DMS53 (cell line): ENCODE measurements at regions not wholly inside any gene's neighbourhood (a gene's known extent, or its start where the extent isn't known, plus 50 kb on each side); places are given as distances from the start of the nearest gene placed in this dataset.

ENCODE experiments used
- DNase-seq: peaks from one replicate; lab custom pipeline; 2025; lab: John Stamatoyannopoulos, UW

DNA sequence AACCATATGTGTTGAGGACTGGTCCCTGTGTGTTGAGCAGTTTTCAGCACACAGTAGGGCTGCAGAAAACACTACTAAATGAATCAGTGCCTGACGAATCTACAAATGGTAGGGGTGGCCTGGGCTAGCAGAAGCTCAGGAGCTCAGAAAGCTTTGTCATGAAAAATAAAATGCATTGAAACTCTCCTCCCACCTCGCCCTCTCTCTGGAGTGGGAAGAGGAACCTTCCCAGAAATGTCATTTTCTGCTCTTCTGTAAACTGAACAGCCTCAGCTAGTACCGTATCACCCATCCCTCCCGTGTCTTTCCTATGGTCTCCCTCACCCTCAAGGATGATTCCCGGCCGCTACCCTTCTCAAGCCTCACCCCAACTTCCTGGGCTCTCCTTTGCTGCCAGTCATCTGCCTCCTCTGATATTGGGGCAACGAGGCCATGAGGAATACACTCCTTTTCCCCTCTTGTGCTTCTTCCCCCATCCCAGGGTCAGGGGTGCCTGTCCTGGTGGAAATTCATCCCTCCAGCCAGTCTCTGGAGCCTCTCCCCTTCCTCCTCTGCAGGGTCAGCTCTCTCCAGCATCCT, 734.5 kb downstream of the PTPRU start:
- DNase-seq, result no peak

DNA sequence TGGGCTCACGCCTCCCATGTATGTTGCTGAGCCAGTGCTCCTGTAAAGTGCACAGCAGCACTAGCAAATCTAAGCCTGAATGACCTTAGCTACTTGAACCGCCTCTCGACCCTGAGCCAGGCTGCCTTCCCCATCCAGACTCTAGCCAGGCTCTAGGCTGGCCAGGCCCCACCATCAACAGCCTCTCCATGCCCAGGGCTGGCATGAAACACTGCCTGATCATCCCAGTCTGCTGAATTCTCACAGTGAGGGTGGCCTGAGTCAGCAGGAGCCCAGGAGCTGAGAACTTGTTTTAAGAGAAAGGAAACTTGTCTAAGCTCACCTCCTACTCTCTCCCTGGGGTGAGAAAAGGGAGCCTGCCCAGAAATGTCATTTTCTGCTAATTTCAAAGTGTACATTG, 733.3 kb downstream of the PTPRU start:
- DNase-seq, result no peak

DNA sequence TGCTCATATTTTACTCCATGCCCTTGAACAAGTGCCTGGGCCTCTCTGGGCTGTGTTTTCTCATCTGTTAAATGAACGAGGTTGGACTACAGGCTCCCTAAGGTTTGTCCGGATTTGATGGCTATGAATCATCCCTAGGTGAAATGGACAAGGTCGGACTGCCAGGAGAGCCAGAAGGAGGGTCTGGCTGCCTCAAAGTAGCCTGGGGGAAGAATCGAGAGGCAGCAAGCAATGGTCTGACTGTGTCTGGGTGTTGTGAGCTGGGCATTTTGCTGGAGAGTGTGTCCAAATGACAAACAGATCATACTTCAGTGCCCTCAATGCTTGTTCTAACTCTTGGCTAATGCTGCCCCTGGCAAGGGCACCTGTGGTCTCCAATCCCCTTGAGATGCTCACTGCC, 730.9 kb downstream of the PTPRU start:
- DNase-seq, result no peak

DNA sequence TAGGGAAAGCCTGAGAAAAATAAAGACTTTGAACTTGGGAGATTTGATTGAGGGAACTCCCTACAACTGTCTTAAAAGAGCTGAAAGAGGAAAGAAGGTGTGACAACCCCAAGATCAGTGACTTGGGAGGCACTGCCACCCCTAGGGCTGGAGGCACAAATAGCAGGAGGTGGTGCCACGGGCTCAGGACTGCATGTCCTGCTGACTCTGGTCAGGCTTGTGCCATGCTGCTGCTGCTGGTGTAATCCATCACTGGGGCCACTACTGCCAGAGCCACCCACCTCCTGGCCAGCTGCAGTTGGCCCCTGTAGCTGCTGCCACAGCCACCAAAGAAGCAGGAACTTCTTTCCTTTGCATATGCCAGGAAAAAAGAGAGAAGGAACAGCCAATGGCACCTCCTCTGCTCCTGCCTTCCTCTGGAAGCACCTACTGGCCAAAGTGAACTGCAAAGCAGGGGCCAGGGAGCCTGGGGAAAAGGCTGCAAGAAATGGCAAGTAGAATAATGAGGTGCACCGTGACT, 730.3 kb downstream of the PTPRU start:
- DNase-seq, result no peak

DNA sequence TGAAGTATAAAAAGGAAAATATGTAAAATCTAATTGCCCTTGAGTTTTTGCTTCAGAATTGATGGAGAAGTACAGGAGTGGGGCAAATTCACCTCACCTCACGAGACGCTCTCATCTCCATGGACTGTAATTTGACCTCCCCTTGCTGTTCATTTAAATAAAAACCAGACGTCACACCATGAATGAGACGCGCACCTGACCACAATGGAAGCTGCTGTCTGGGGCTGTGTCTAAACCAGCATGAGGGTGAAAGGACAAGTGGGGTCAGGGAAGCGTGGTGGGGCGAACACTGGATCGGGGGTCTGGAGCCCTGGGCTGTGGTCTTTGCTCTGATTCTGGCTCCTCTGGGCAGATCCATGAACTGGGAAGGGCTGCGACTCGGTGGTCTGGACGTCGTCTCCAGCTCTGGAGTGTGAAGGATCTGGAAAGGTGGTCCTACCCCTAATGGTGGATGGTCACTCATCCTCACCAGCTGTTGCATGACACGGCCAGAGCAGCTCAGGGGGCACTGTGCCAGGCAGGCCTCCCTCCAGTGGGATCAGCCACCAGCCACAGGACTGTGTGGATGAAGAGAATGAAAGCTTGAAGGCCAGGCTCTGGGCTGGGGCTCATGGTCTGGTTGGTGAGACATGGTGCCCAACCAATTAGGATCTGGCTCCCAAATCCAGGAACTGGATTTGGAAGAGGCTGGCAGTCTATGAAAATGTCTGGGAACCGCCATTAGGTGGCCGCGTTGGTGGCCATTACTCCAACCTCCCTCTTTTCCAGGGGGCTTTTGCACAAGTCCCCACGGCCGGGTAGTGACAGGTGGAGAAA, 728.6 kb downstream of the PTPRU start:
- DNase-seq, result no peak

DNA sequence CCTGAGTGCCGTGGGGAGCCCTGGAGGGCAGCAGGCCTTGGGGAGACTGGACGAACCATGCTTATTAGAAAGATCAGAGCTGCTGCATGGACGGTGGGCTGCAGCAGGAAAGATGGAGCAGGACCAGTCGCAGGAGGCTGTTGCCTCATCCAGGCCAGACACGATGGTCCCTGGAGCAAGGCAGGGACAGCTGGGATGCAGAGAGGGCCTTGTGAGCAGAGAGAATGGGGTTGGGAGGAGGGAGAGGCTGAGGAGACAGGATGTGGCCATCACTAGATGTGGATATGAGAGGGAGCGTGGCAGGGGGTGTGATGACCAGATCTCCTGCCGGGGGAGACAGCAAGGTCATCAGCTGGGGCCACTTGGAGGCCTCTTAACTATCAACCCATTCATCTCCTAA, 727.6 kb downstream of the PTPRU start:
- no peak for DNase-seq

DNA sequence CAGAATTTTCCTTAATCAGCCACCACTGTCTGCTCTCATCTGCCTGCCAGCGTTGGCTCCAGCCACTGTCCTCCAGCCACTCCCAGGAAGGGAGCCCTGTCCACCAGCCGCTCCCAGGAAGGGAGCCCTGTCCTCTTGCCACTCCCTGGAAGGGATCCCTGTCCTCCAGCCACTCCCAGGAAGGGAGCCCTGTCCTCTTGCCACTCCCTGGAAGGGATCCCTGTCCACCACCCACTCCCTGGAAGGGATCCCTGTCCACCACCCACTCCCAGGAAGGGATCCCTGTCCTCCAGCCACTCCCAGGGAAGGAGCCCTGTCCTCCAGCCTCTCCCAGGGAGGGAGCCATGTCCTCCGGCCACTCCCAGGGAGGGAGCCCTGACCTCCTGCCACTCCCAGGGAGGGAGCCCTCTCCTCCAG, 726.5 kb downstream of the PTPRU start:
- no peak for DNase-seq

DNA sequence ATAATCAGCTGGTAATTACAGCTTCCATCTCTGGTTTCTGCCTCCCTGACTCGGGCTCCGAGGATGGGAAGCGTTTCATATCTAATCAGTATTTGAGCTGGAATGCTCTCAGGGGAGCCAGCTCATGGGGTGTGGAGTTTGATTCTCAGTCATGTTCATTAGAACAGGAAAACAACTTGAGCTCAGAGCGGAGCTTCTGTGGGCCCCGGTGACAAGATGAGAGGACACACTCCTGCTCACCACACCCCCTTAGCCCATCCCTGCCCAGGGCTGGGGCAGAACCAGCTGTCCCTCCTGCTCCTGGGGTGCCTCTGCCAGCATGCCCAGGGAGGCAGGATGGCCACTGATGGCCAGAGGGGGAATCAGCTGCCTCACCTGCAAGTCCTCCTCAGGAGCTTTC, 726.0 kb downstream of the PTPRU start:
- DNase-seq, result no peak

DNA sequence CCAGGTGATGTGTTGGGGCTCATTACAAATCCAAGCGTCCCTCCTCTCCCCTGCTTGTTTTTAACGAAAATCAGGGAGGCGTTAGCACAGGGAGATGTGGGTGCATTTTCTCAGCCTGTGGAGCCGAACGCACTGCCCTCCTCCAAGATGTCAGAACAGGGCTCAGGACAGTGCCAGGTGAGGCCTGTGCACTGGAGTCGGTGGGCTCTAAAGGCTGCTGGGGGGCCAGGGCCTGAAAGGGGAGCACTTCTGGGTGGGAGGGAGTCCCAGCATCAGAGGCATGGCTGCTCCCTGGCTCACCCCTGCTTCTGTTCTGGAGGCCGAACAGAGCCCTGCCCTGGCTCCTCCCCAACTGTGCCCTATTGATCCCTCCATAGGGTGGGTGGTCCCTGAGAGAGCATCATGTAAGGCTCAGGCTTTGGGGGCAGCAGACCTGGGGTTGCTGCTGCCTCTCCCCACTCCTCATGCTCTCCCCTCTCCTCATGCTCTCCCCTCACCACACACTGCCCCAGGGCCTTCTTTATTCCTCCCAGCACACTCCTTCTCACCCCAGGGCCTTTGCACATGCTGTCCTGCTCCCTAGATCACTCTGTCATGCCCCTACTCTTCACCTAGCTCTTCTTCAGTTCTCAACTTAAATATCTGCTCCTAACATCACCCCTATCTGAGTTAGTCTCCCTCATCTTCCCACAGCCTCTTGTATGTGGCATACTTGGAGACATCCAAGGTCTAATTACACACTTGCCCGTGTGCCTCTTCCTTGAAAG, 725.2 kb downstream of the PTPRU start:
- DNase-seq, result no peak

DNA sequence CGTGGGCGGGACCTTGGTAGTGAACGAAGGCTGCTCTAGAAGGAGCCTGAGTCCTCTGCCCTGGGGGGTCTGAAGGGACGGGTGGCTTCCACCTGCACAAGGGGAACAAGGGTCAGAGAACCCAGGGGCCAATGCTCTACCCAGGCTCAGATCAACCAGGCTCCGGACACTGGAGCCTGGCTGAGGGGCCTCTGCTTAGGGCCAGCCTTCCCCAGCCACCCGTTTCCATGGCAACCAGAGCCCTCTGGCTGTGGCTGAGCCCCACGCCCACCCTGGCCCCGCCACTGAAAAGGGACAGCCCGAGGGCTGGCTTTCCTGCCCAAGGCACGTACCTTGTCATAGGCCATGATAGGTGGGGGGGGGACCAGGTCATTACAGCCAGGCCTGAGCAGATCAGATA, 724.6 kb downstream of the PTPRU start:
- DNase-seq, result no peak

DNA sequence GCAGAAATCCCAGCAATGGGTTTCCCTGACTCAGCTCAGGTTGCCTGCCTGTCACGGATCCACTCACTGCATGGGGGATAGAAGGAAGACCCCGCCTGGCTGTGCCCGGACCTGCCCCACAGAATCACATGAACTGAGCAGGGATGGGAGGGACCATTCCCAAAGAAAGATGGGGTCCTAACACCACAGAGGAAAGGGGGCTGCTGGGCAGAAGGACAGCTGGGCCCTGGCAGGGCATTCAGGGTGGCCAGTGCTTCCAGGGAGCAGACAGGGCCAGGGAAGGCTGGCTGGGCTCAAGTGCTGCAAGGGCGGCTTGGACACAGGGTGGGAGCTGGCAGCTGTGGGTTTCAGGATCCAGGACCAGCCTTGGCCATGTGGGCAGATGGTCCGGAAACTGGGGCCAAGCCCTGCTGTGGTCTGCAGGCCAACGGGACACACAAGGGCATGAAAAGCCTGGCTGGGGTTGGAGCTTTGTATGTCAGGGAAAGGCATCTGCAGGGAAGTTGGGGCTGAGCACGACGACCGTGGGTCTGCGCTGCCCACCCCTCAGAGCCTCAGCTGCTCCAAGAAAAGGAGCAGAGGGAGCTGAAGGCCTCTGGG, 723.9 kb downstream of the PTPRU start:
- DNase-seq, result no peak

DNA sequence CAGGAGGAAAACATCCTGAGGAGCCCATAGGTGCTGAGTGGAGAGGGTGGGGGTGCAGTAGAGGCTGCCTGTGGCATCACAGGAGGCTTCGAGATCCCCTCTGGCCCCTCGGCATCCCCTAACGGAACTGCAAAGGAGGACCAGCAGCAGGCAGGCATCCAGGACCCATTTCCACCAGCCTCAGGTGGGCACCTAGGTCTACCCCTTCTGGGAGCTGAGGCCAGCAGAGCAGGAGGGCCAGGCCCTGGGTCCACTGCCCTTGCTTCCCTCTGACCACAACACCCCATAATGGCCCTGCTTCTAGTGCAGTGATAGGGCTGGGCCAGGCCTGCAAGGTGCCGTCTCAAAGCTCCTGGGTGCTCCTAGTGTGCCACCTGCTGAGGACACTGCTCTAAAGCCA, 723.0 kb downstream of the PTPRU start:
- no peak for DNase-seq

DNA sequence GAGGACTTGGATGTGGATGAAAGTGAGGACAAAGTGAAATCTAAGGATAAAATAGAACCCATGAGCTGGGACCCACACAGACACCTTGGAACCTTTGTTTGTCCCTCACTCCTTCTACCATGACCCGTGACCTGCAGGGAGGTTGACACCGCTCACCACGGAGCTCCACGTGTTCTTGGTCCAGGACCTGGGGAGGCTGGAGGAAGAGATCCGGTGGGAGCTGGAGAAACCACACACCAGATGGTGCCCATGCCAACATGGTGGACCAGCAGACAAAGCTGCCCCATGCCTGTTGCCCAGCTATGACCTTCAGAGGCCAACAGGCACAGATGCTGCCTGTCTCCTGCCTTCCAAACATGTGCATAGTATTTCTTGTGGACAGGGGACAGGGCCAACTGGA, 721.9 kb downstream of the PTPRU start:
- DNase-seq, result no peak

DNA sequence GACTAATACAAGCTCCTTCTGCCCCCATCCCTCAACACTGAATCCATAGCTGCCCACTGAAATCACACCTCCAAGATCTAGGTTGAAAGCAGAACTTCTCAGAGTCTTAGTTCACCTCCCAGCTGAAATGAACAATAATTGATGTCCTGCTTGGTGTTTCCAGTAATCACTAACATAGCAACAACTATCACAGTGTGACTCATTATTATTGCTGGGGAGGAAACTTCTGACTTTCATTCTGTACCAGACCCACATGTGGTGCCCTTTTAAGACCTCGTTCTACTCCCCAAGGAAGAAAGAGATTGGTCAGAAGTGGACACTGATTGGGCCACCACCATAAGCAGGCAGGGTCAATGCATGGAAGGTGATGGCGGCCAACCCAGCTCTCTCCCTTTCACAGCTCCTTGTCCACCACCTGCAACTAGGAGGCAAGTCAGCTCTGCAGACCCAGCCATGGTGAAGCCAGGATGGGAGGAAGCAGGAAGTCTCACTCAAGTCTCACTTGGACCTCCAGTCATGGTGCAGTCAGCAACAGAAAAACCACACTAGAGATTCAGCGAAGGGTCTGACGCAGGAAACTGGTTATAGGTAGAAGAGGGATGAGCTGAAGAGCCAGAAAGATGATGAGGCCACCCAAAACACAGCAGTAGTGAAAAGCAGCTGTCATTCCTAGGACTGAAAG, 720.2 kb downstream of the PTPRU start:
- no peak for DNase-seq

DNA sequence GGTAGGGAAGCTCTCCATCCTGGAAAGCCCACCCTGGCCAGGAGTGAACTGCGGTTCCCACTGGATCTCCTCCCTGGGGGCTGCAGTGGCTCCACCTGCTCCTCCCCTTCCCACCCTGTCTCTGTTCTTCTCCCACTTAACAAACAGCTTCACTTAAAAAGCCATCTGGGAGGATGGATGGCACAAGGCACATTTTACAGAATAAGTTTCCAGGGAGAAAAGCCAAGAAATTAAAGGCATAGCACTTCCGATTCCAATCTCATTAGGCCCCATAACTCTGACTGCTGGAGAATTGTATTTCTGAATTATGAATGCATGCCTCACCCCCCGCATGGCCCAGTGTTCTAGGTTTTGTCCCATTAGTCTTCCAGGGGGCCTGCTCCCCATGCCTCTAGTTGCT, 718.3 kb downstream of the PTPRU start:
- no peak for DNase-seq

DNA sequence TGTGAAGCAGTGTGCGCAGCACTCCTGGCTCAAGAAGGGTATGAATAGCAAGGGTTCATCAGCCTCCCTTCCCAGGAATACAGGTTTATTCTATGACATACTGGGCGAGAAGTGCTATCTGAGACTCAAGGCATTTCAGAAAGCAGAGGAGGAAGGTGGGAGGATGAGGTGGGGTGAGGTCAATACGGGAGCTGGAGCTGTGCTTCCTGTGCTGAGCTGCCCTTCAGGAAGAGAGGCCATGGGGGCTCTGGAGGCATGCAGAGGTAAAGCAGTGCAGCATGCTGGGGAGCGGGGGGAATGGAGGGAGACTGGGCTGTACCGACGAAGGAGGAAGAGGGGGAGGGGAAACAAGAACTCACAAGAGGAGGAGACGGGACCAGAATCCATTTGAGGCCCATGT, 717.6 kb downstream of the PTPRU start:
- no peak for DNase-seq

DNA sequence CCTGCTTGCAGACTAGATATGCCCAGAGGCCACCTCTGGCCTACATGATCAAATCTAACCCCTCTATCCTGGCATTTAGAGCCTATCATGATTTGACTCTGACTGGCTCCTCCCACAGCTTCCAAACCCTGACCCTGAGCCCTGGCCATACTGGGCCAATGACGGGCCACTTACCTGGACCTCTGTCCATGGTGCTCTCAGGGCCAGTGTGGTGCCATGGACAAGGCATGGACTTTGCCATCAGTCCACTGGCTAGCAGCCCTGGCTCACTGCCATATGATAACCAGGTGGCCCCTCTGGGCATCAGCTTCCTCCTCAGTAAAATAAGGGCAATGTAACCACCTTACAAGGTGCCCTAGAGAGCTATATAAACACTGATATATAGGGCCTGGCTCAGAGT, 713.4 kb downstream of the PTPRU start:
- no peak for DNase-seq

DNA sequence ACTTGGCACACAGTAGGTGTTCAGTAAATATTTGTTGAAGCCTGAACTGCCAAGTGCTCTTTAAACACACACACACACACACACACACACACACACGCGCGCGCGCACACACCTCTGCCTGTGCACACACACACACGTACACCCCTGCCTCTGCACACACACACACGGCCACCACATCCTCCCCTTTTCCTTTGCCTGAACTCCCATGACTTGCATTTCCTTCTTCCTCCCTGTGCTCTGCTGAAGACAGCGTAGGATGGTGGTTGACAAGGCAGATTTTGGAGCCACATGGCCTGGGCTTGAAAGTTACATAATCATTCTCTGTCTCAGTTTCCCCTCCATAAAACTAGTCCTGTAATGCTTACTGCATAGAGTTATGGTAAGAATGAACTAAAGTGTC, 712.3 kb downstream of the PTPRU start:
- no peak for DNase-seq

DNA sequence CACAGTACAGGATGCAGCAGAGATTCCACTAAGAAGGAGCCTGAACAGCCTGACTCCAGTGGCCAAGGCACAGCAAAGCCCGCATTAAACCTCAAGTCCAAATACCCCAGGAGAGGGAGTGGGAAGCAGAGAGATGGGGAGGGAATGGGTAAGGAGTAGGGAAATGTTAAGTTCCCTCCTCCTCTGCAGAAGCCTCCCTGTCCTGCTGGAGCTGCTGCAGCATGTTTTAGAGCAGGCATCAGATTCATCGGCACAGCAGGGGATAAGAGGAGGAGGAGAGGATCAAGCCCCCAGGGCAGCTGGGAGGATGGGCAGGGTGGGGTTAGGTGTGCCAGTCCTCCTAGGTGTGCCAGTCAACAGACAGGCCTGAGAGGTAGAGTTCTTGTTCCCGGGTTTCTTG, 709.7 kb downstream of the PTPRU start:
- no peak for DNase-seq

DNA sequence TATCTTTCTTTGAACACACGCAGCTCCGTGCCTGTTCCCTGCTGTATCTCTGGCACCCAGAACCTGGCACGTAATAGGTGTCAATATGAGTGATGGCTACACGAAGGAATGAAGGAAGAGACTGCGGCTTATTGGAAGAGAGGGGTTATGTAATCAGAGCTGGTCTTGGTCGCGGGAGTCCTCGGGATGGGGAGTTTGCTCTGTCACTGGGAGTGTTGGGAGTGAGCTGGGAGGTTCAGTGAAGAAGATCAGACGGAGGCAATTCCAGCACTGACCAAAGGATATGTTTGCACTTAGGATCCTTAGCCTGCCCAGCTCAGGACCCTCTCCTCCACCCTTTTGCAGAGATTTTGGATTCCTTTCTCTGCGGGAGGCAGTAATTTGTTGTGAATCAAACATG, 709.1 kb downstream of the PTPRU start:
- no peak for DNase-seq

DNA sequence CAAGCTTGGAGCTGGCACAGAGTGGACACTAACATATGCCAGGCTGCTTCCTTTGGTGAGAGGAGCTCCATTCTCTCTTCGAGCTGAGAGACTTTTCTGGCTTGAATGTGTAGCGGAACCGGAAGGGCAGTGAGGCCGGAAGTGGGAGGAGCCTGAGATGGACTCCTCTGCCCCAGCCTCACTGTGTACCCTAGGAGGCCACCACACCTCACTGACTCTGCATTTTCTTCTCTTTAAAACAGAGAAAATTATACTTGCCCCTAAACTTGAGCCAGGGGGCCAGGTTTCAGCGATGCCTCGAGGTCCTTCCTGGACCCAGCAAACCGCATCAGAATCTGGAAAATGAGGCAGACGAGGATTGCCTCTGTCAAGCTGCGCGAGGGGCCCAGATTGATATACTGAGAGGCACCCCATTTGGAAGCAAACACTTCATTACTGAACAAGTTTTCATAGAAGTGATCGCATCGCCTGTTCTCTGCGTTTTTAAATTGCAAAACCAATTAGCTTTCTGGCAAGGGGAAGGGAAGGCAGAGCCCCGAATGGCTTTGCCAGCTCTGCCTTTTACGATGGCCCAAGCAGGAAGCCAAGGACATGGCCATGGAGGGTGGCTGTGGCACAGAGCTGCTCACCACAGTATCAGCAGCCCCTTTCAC, 708.1 kb downstream of the PTPRU start:
- no peak for DNase-seq

DNA sequence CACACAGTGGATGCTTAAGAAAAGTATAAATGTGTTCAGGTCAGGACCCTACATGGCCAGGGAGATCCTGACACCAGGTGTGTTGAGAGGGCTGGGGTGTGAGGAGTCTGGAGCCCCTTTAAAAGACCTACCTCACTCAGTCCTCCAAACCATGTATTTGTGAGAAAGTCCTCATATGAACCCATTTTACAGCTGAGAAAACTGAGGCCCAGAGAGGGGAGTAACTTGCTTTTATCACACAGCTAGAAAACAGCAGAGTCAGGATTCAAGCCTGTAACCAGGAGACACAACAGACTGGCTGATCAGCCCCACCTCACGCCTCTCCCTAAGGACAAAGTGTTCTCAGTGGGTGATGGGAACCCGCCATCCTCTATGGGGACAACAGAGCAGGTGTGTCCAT, 706.7 kb downstream of the PTPRU start:
- DNase-seq, result no peak
